ENCODE measurements at regions not wholly inside any gene's neighbourhood (a gene's known extent, or its start where the extent isn't known, plus 50 kb on each side); places are given as distances from the start of the nearest gene placed in this dataset.

DNA sequence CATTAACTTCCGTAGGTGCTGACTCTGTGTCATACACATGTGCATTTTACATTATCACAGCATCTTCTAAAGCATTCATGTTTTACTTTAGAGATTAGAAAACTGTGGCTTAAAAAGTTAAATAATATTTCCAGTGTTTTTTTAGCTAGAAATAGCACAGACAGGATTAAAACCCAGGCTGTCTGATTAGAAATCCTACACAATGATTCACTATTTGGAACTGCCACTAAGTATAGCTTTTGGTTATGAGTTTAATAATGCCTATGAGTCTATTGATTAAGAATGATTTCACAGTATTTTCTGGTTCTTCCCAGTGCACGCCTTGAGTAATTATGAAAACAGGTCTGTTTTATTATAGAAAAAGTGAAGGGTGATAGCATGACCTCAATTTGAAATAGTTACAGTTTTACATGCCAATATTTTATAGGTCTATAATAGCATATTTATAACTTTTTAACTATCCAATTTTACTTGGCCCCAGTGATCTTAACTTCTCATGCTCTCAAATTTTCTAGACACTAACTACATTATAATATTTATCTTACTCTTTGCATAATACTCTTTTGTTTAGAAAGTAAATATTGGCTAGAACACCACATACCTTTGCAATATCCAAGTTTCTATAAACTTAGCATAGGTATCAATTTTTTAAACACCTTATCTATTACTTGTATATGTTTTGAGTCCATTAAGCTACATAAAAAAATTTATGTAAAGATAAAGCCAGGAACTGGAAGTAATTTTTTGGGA, 313.2 kb downstream of the RND3 start:
- Histone ChIP-seq H3K79me2 (ENCODE audit: insufficient read depth, low read length) (no peaks in the 10 kb centered on the region), H3K4me1 (ENCODE audit: control insufficient read depth in 1 of 2, insufficient read depth in 2 of 2, low read length in 2 of 2) (no peaks in the 10 kb centered on the region), H3K9ac (ENCODE audit: low read length) (no peak overlapping the region), H4K20me1 (ENCODE audit: insufficient read depth) (no peaks in the 10 kb centered on the region), H3K9me3 (ENCODE audit: control insufficient read depth in 1 of 2, insufficient read depth in 1 of 2, low read depth in 1 of 2, low read length in 2 of 2) (no peaks in the 10 kb centered on the region), H3K4me2 (ENCODE audit: low read length) (no peak overlapping the region), H3K27me3 (ENCODE audit: insufficient read depth, low read length) (no peaks in the 10 kb centered on the region), H3K36me3 (ENCODE audit: control insufficient read depth in 1 of 2, insufficient read depth in 2 of 2, low read length in 2 of 2) (no peaks in the 10 kb centered on the region), H2AFZ (ENCODE audit: low read depth, low read length, poor library complexity, severe bottlenecking) (no peak overlapping the region), H3K4me3 (replicated peaks in 1 of 2; ENCODE audit: low read depth in 1 of 2, low read length in 2 of 2) (no peak overlapping the region), H3K27ac (ENCODE audit: low read depth, low read length) (no peak overlapping the region), H3K9me2 (ENCODE audit: insufficient read depth) (no peaks in the 10 kb centered on the region)
- no peak for ATAC-seq
- DNase-seq (ENCODE audit: low read depth, low spot score): no peak
- CTCF ChIA-PET: no interaction called here
- BruUV-seq (replicated peaks): no TSS peak
- POLR2A ChIA-PET: no interaction called here
- no peak for TF ChIP-seq CEBPB (IDR thresholded peaks at IDR 0.05; ENCODE audit: low read depth)
- TF ChIP-seq FOSL1 (IDR thresholded peaks at IDR 0.05; ENCODE audit: low read depth): no peak
- no peak for TF ChIP-seq JUND (IDR thresholded peaks at IDR 0.05)
- intact Hi-C loops (cut with micrococcal nuclease): no loop called here
- RAD21 ChIA-PET (ENCODE audit: low non-redundant PET in 1 of 2, low total read pairs in 2 of 2, uncharacterized antibody in 2 of 2, unreplicated experiment in 2 of 2): no interaction called here

DNA sequence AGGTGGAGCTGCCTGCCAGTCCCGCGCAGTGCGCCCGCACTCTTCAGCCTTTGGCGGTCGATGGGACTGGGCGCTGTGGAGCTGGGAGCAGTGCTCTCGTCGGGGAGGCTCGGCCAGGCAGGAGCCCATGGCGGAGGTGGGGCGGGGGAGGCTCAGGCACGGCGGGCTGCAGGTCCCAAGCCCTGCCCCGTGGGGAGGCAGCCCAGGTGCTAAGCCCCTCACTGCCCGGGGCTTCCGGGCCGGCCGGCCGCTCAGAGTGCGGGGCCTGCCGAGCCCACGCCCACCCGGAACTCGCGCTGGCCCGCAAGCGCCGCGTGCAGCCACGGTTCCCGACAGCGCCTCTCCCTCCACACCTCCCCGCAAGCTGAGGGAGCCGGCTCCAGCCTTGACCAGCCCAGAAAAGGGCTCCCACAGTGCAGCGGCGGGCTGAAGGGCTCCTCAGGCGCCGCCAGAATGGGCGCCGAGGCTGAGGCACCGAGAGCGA, 316.4 kb downstream of the RND3 start:
- CTCF ChIA-PET: no interaction called here
- intact Hi-C loops (cut with micrococcal nuclease): no loop called here
- Histone ChIP-seq H3K9me3 (ENCODE audit: control insufficient read depth in 1 of 2, insufficient read depth in 1 of 2, low read depth in 1 of 2, low read length in 2 of 2) (no peaks in the 10 kb centered on the region), H4K20me1 (ENCODE audit: insufficient read depth) (no peaks in the 10 kb centered on the region), H3K36me3 (ENCODE audit: control insufficient read depth in 1 of 2, insufficient read depth in 2 of 2, low read length in 2 of 2) (no peaks in the 10 kb centered on the region), H3K9ac (ENCODE audit: low read length) (no peak overlapping the region), H3K79me2 (ENCODE audit: insufficient read depth, low read length) (no peaks in the 10 kb centered on the region), H3K27ac (ENCODE audit: low read depth, low read length) (no peak overlapping the region), H3K4me1 (ENCODE audit: control insufficient read depth in 1 of 2, insufficient read depth in 2 of 2, low read length in 2 of 2) (peaks cover 0 to 9% of the 10 kb centered on the region in 2 experiments; a peak in 2 of 4 replicates), H3K27me3 (ENCODE audit: insufficient read depth, low read length) (no peaks in the 10 kb centered on the region), H3K4me2 (ENCODE audit: low read length) (no peak overlapping the region), H2AFZ (ENCODE audit: low read depth, low read length, poor library complexity, severe bottlenecking) (no peak overlapping the region), H3K4me3 (replicated peaks in 1 of 2; ENCODE audit: low read depth in 1 of 2, low read length in 2 of 2) (no peak overlapping the region), H3K9me2 (ENCODE audit: insufficient read depth) (no peaks in the 10 kb centered on the region)
- ATAC-seq: no peak
- RAD21 ChIA-PET (ENCODE audit: low non-redundant PET in 1 of 2, low total read pairs in 2 of 2, uncharacterized antibody in 2 of 2, unreplicated experiment in 2 of 2): no interaction called here
- POLR2A ChIA-PET: no interaction called here
- no TSS peak for BruUV-seq (replicated peaks)
- no peak for TF ChIP-seq ZFX (IDR thresholded peaks at IDR 0.05)
- no peak for TF ChIP-seq EZH2 (IDR thresholded peaks at IDR 0.05)
- no peak for TF ChIP-seq ZNF274 (IDR thresholded peaks at IDR 0.05; ENCODE audit: low read depth, low read length)
- no peak for TF ChIP-seq SIN3A (IDR thresholded peaks at IDR 0.05; ENCODE audit: low read depth)
- TF ChIP-seq CBX3 (IDR thresholded peaks at IDR 0.05; ENCODE audit: low read depth): no peak
- no peak for TF ChIP-seq YY1 (IDR thresholded peaks at IDR 0.05; ENCODE audit: extremely low read depth, insufficient replicate concordance, low read depth, low read length)
- no peak for TF ChIP-seq CEBPB (IDR thresholded peaks at IDR 0.05; ENCODE audit: low read depth)
- TF ChIP-seq SP1 (IDR thresholded peaks at IDR 0.05; ENCODE audit: low read depth): no peak
- TF ChIP-seq MAX (IDR thresholded peaks at IDR 0.05): no peak
- TF ChIP-seq TCF7L2 (IDR thresholded peaks at IDR 0.05; ENCODE audit: borderline replicate concordance, extremely low read depth, insufficient read depth, insufficient read length): no peak
- TF ChIP-seq, protein P1, sequence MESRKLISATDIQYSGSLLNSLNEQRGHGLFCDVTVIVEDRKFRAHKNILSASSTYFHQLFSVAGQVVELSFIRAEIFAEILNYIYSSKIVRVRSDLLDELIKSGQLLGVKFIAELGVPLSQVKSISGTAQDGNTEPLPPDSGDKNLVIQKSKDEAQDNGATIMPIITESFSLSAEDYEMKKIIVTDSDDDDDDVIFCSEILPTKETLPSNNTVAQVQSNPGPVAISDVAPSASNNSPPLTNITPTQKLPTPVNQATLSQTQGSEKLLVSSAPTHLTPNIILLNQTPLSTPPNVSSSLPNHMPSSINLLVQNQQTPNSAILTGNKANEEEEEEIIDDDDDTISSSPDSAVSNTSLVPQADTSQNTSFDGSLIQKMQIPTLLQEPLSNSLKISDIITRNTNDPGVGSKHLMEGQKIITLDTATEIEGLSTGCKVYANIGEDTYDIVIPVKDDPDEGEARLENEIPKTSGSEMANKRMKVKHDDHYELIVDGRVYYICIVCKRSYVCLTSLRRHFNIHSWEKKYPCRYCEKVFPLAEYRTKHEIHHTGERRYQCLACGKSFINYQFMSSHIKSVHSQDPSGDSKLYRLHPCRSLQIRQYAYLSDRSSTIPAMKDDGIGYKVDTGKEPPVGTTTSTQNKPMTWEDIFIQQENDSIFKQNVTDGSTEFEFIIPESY (IDR thresholded peaks at IDR 0.05; ENCODE audit: extremely low read depth, insufficient replicate concordance, low read length): no peak
- TF ChIP-seq EGR1 (IDR thresholded peaks at IDR 0.05; ENCODE audit: low read depth): no peak
- TF ChIP-seq, protein P2, sequence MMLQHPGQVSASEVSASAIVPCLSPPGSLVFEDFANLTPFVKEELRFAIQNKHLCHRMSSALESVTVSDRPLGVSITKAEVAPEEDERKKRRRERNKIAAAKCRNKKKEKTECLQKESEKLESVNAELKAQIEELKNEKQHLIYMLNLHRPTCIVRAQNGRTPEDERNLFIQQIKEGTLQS (IDR thresholded peaks at IDR 0.05): no peak
- TF ChIP-seq FOSL1 (IDR thresholded peaks at IDR 0.05; ENCODE audit: low read depth): no peak
- TF ChIP-seq POLR2AphosphoS5 (IDR thresholded peaks at IDR 0.05; ENCODE audit: low read depth, low read length): no peak
- DNase-seq (ENCODE audit: low read depth, low spot score): no peak
